Spinal cord (tissue), 9 donors: ENCODE measurements at regions not wholly inside any gene's neighbourhood (a gene's known extent, or its start where the extent isn't known, plus 50 kb on each side); places are given as distances from the start of the nearest gene placed in this dataset.

Experiments used
- DNase-seq, 6 donors: peaks; one replicate each; pipeline versions ENCODE4 v3.0.0 to v3.0.0-alpha.2; 2013 to 2015; ENCODE audit warnings: low spot score in 6 of 6, low read depth in 4 of 6
- H3K27ac ChIP-seq: one replicate; pipeline ENCODE4 v1.5.1; 2013; ENCODE audit warnings: low read depth, low read length, control low read depth
- H3K27me3 ChIP-seq: one replicate; pipeline ENCODE4 v1.6.1; 2013; ENCODE audit warnings: low read length; ENCODE audit not compliant: control insufficient read depth, insufficient read depth
- H3K36me3 ChIP-seq: one replicate; pipeline ENCODE4 v1.6.1; 2013; ENCODE audit warnings: low read length; ENCODE audit not compliant: control insufficient read depth, insufficient read depth
- H3K4me1 ChIP-seq: one replicate; pipeline ENCODE4 v1.6.1; 2013; ENCODE audit warnings: low read length; ENCODE audit not compliant: control insufficient read depth, insufficient read depth
- H3K4me3 ChIP-seq: one replicate; pipeline ENCODE4 v1.5.1; 2013; ENCODE audit warnings: low read depth, low read length, control low read depth
- H3K9me3 ChIP-seq: one replicate; pipeline ENCODE4 v1.6.1; 2013; ENCODE audit warnings: low read length; ENCODE audit not compliant: control insufficient read depth, insufficient read depth
- WGBS: methylation state at CpG from one replicate; pipeline ENCODE4 v1.1.5; 2013; ENCODE audit warnings: missing lambda C conversion rate; ENCODE audit not compliant: insufficient coverage; 5-methylcytosine and 5-hydroxymethylcytosine counted together
- donor health status: healthy.

GRCh38 chr4:43716721-43717395 is 731.8 kb downstream of the KCTD8 start:
- H3K36me3 ChIP-seq, result no peaks in the 10 kb centered on the region
- 40% methylated on average over 1 of the region's 5 CpGs for WGBS
- H3K27ac ChIP-seq, result no peak overlapping the region
- no peak overlapping the region for H3K4me3 ChIP-seq
- no peaks in the 10 kb centered on the region for H3K9me3 ChIP-seq
- DNase-seq, result peak in 2 of 6 donors; percentile 8 to 51
- no peaks in the 10 kb centered on the region for H3K4me1 ChIP-seq
- H3K27me3 ChIP-seq, result no peaks in the 10 kb centered on the region

DNA sequence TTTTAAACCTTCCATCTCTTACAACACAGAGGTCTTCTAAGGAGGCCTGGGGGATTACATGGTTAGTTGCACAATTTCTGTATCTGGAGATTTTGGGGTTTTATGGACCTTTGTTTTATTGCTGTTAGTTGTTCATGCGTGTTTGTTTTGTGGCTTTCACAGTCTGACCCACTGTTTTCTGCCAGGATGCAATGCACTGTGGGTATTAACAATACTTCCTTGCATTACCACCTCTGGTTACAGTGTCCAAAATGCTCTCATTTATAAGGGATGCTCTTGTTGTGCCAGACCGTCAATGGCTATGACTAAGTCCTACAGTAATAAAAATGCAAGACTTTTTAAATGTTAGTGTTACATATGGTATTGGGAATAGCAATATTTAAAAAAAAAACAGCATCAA is 730.2 kb downstream of the KCTD8 start:
- Histone ChIP-seq H3K36me3 (no peaks in the 10 kb centered on the region), H3K27ac (no peak overlapping the region), H3K9me3 (no peaks in the 10 kb centered on the region), H3K27me3 (no peaks in the 10 kb centered on the region), H3K4me3 (no peak overlapping the region), H3K4me1 (no peaks in the 10 kb centered on the region)
- WGBS, result no CpG with 5 or more reads among the region's 2 CpGs
- DNase-seq, result peak in 1 of 6 donors; percentile 40

DNA sequence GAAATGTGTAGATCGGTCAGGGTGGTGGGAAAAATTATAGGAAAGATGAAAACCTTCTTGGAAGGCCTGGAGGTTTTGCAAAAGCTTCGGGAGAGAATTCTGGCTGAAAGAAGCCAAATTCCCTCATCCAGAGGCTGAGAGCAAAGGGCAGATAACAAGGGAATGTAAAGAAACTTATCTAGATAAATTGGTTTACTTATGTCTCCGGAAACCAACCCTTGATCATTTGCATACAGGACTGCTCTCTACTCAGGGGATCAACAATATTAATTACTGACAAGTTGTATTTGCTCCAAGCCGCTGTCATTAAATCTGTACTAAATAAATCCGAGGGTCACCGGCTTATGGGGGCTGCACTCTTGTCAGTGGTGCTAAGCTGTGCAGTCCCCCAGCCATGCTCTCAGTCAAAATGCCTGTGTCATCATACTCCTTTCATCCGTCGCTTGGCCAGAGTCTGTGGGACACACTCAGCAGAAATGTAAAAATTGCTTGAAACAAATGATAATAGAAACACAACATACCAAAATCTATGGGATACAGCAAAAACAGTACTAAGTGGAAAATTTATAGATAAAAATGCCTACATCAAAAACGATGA is 715.7 kb downstream of the KCTD8 start:
- Histone ChIP-seq H3K27me3 (no peaks in the 10 kb centered on the region), H3K27ac (no peak overlapping the region), H3K36me3 (no peaks in the 10 kb centered on the region), H3K4me3 (no peak overlapping the region), H3K4me1 (no peaks in the 10 kb centered on the region), H3K9me3 (no peaks in the 10 kb centered on the region)
- DNase-seq, result no peak
- 94% methylated on average over 4 of the region's 9 CpGs for WGBS

GRCh38 chr4:43742083-43742482 is 706.5 kb downstream of the KCTD8 start:
- no peaks in the 10 kb centered on the region for H3K27me3 ChIP-seq
- H3K4me3 ChIP-seq, result no peak overlapping the region
- no peak for DNase-seq
- H3K4me1 ChIP-seq, result no peaks in the 10 kb centered on the region
- no peaks in the 10 kb centered on the region for H3K36me3 ChIP-seq
- no peak overlapping the region for H3K27ac ChIP-seq
- H3K9me3 ChIP-seq, result no peaks in the 10 kb centered on the region
- 86% methylated on average over 1 of the region's 2 CpGs for WGBS

DNA sequence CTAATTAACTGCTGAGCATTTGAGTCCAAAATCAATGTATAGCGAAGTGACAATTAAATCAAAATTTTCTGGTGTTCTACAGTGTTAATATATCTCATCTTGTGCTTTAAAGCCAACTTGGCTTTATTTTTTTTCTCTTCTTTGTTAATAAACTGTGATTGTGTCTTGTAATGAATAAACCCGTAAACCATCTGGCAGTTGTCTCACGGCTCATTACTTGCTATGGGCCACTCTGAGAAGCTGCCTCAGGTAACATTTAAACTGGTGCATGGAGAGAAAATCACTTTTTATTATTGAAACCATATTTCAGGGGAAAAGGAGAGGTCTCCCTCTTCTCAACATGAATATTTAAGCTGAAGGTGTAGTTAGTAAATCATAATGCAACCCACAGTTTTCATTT is 694.0 kb downstream of the KCTD8 start:
- Histone ChIP-seq H3K4me3 (no peak overlapping the region), H3K36me3 (no peaks in the 10 kb centered on the region), H3K27me3 (no peaks in the 10 kb centered on the region), H3K27ac (no peak overlapping the region), H3K9me3 (no peaks in the 10 kb centered on the region), H3K4me1 (no peaks in the 10 kb centered on the region)
- no CpG with 5 or more reads among the region's 3 CpGs for WGBS
- peak in 1 of 6 donors; percentile 79 for DNase-seq

DNA sequence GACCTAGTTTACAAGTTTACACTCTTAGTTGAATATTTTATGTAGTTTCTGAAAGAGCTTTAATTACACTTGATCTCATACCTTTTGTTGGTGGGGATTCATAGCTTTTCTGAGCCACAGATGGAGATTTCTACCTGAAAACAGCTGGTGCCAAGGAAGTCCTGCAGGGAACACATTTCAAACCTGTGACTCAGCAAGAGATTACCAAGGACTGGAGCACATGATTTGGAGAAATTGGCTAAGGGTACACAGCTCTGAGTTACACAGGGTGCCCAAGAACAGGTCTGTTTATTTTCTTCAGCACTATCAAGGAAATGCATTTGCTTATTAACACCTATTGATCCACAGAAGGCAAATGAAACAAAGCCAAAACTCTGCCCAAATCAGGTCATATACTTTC is 691.5 kb downstream of the KCTD8 start:
- Histone ChIP-seq H3K4me3 (no peak overlapping the region), H3K36me3 (no peaks in the 10 kb centered on the region), H3K27me3 (no peaks in the 10 kb centered on the region), H3K27ac (no peak overlapping the region), H3K9me3 (no peaks in the 10 kb centered on the region), H3K4me1 (no peaks in the 10 kb centered on the region)
- DNase-seq, result peak in 2 of 6 donors; percentile 5 to 21

- H3K4me3 ChIP-seq, result no peak overlapping the region
- H3K4me1 ChIP-seq, result no peaks in the 10 kb centered on the region
- H3K27ac ChIP-seq, result no peak overlapping the region
- WGBS, result no CpG with 5 or more reads among the region's 1 CpG
- no peaks in the 10 kb centered on the region for H3K9me3 ChIP-seq
- peak in 1 of 6 donors; percentile 36 for DNase-seq
- H3K27me3 ChIP-seq, result no peaks in the 10 kb centered on the region
- no peaks in the 10 kb centered on the region for H3K36me3 ChIP-seq
Observed at GRCh38 chr4:43758836-43759235, 689.8 kb downstream of the KCTD8 start.

- no peaks in the 10 kb centered on the region for H3K36me3 ChIP-seq
- no peaks in the 10 kb centered on the region for H3K4me1 ChIP-seq
- no peak overlapping the region for H3K27ac ChIP-seq
- H3K9me3 ChIP-seq, result no peaks in the 10 kb centered on the region
- WGBS, result 74% methylated on average over 3 of the region's 4 CpGs
- DNase-seq, result peak in 1 of 6 donors; percentile 13
- H3K4me3 ChIP-seq, result no peak overlapping the region
- H3K27me3 ChIP-seq, result no peaks in the 10 kb centered on the region
Observed at GRCh38 chr4:43763029-43763610, 685.5 kb downstream of the KCTD8 start.

DNA sequence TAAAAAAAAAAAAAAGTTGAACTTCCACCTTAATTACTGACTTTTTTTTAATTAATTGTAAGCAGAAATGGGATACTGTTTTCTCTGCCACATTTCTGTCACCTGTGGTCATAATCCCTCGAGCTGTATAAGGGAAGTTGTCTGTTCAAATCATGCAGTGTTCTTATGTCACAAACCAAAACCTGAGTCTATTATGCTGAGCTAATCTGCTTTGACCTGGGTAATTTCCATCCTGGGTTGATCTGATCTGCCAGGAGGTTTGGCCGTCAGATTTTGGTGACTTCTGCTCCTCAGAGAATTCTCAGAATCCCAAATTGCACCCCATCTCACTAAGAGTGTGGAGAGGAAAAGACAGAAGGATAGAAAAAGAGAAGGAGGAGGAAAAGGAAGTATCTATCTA is 683.1 kb downstream of the KCTD8 start:
- H3K4me3 ChIP-seq, result no peak overlapping the region
- DNase-seq, result no peak
- WGBS, result no CpG with 5 or more reads among the region's 2 CpGs
- H3K36me3 ChIP-seq, result no peaks in the 10 kb centered on the region
- H3K27me3 ChIP-seq, result no peaks in the 10 kb centered on the region
- no peaks in the 10 kb centered on the region for H3K9me3 ChIP-seq
- H3K4me1 ChIP-seq, result no peaks in the 10 kb centered on the region
- H3K27ac ChIP-seq, result no peak overlapping the region

DNA sequence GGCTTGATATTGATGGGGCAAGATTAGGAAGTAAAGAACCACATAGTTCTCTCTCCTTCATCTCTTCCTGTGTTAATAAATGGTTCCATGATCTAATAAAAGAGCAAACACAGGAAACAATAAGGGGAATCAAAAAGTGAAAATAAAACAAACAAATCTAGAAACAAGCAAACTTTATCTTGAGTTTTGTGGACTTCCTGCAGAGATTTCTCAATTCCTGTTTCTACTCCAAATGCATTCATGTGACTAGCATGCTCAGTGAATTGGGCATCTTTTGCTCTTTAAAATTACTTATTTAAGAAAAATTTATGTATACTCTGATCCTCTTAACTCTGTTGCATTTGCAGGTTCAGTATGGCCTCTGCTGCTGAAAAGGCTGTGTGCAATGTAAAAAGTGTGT is 682.0 kb downstream of the KCTD8 start:
- H3K27ac ChIP-seq, result no peak overlapping the region
- no peak for DNase-seq
- H3K36me3 ChIP-seq, result no peaks in the 10 kb centered on the region
- H3K27me3 ChIP-seq, result no peaks in the 10 kb centered on the region
- H3K9me3 ChIP-seq, result no peaks in the 10 kb centered on the region
- no peaks in the 10 kb centered on the region for H3K4me1 ChIP-seq
- no peak overlapping the region for H3K4me3 ChIP-seq
